ENCODE measurements at regions not wholly inside any gene's neighbourhood (a gene's known extent, or its start where the extent isn't known, plus 50 kb on each side); places are given as distances from the start of the nearest gene placed in this dataset.
"Not testable (repeated sequence)": the region's sequence is repeated elsewhere in the genome, so short reads cannot be mapped to it uniquely, and the experiment has no call there.

- DNase-seq: no peak
Measured at GRCh38 chr6:81331526-81331925, 421.0 kb downstream of the TENT5A start.

- no peak for DNase-seq
Measured at GRCh38 chr6:81328700-81329099, 423.8 kb downstream of the TENT5A start.

GRCh38 chr6:81326881-81327561, 425.5 kb downstream of the TENT5A start:
- no peak for DNase-seq

- no peak for DNase-seq
Measured at GRCh38 chr6:81309811-81310210, 442.7 kb downstream of the TENT5A start.

GRCh38 chr6:81308577-81309279, 443.8 kb downstream of the TENT5A start:
- DNase-seq: no peak

- no peak for DNase-seq
Measured at GRCh38 chr6:81307651-81308214, 444.7 kb downstream of the TENT5A start.

- DNase-seq: no peak
Measured at GRCh38 chr6:81304466-81304865, 448.0 kb downstream of the TENT5A start.

DNA sequence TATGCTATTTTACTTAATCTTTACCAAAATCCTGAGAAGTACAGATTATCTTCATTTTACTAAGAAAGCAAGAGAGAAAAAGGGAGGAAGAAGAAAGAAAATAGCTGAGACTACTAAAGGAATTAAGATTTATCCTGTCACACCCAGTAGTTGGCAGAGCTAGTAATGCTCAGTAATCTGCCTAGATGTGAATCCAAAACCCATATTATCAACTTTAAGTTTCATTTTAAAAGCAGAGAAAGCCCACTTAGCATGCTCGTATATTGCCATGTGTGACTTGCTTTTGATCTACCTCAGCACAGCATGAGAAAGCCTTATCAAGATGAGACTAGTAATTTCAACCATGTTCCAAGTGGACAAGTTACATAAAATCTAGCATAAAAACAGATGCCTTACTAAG, 451.5 kb downstream of the TENT5A start:
- no peak for DNase-seq

GRCh38 chr6:81298751-81299150, 453.7 kb downstream of the TENT5A start:
- DNase-seq: no peak

DNA sequence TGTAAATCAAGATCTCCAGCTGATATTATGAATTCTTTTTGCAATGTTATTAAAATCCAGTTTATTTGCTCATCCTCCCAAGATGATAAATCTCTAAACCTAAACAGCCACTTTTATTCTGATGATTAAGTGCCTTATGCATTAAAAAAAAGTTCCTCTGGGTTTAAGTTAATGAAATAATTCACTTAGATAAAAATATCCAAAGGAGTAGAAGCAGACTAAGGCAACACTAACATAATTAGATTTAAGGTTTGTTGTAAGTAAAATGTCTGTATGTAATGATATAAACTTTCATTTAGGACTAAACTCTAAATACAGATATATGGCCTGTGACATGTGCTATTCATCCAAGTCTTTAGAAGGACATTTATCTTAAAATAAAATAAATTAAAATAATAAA, 457.2 kb downstream of the TENT5A start:
- DNase-seq: no peak

DNA sequence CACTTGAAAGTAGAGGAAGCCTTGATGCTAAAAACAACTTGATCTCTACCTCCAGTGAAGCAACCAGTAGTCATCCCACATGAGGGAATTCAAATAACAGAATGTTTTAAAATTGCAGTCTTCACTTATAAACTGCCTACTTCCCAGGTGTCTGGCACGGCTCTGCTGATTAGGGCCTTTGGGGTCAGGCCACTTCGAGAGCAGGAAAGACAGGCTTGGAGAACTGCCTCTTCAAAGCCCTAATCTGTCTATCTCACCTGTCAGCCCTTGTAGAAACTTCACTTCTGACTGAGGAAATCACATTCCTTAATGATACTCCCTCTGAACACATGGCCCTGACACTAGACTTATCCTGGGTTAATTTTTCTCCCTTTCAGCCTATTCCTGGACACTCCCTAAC, 458.6 kb downstream of the TENT5A start:
- DNase-seq: no peak

DNA sequence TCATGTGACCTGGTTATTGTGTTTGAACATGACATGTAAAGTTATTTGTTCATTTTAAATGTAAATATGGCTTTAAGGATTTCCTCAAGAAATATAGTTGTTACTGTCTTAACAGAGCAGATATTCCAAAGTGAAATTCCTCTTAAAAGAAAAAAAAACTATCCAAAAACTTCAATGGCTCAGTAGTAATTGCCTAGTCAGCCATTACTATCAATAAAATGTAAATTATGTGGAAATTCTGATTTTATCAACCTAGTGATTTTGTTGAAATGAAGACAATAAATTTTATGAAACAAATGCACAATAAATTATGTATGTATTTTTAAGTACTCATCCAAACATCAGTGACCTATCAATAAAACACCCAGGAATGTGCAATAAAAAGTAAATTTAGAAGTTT, 463.3 kb downstream of the TENT5A start:
- DNase-seq: no peak

GRCh38 chr6:81265106-81265505, 487.4 kb downstream of the TENT5A start:
- no peak for DNase-seq

GRCh38 chr6:81263531-81264168, 488.8 kb downstream of the TENT5A start:
- DNase-seq: no peak

DNA sequence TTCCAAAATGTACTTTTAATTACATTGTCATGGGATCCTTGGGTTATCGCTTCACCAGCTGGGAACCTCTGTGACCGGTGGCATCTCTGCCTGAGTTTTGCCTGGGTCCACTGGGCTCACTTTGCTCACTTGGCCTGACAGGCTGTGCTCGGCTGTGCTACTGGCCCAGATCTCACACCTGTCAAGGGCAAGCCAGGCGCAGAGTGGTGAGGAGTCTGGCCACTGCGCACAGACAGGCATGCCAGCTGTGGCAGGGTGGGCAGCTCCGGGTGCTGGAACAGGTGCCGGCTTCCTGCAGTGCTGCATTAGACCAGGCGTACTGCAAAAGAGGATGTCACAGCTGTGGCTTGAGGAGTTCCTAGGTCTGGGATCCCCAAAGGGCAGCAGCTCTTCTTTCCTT, 489.8 kb downstream of the TENT5A start:
- no peak for DNase-seq

GRCh38 chr6:81256223-81256622, 496.3 kb downstream of the TENT5A start:
- not testable (repeated sequence) for DNase-seq

- no peak for DNase-seq
Measured at GRCh38 chr6:81253821-81254220, 498.7 kb downstream of the TENT5A start.

GRCh38 chr6:81252231-81252630, 500.2 kb downstream of the TENT5A start:
- DNase-seq: no peak

GRCh38 chr6:81246200-81246599, 506.3 kb downstream of the TENT5A start:
- DNase-seq: no peak

DNA sequence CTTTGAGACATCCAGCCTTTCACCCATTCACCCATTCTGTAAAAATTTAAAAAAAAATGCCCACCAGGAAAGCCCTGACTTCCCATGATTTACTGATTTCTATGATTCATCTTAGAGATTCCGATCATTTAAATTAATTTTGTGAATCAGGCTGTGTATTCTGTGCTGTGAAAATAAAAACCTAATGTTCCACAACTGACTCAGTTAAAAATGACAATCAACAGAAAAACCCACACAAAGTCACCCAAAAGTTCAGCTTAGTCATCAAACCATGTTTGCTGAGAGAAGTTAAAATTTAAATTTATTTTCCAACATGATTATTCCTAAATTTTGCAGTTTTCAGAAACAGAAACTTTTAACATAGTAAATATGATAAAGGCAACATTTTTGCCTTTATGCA, 509.9 kb downstream of the TENT5A start:
- no peak for DNase-seq

DNA sequence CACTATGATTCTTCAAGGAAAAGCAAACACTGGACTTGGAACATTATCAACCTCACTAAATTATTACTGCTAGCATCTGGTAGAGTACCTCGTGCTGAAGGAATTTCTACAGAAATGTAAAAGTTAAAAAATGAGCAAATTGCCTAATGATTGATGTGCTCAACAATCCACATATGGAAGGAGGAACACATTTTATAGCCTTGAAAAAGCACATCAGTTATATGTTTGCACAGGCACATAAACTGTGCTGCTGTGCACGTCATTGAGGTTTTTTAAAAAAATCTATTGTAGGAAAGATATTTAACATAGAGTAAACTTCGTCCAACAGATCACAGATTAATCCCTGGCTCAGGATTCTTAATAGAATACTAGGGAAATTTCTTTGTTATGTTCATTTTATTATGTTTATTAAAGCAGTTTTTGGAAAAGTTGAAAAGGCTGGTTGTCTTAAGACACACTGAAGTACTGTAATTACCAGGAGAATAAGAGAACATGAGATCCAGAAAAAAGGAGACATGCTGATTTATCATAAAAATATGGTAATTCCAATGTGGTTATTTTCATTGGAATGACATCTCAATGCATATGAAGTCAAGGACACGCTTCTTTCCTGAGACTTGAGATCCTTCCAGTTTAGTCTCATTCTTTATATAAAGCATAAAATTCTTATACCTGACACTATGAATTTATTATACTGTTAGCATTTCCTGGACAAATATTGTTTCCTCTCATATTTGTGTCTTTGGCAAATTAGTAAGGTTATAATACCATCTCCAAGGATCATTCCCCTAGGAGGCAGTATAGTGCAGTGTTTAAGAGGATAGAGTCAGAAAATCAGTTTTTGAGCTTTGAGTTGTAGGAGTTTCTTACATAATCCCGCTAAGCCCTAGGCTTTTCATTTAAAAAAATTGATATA, 511.1 kb downstream of the TENT5A start:
- DNase-seq: no peak

DNA sequence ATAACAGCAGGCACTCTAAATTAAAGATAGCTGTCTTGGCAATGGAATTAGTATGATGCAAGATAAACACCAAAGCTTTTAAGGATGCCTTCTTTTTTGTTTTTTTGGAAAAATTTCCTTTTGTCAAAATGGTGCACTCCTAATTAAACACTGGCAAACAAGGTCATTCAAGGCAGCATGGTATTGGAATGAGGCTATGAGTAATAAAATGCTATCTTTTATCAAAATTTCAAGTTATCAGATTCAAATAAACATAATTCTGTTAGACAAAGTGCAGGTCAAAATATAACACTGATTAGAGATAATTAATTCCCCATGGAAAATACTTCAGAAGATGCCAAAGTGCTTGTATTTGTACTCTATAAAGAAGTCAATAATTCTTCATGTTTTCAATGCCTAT, 514.1 kb downstream of the TENT5A start:
- no peak for DNase-seq
